ENCODE measurements at regions not wholly inside any gene's neighbourhood (a gene's known extent, or its start where the extent isn't known, plus 50 kb on each side); places are given as distances from the start of the nearest gene placed in this dataset.

DNA sequence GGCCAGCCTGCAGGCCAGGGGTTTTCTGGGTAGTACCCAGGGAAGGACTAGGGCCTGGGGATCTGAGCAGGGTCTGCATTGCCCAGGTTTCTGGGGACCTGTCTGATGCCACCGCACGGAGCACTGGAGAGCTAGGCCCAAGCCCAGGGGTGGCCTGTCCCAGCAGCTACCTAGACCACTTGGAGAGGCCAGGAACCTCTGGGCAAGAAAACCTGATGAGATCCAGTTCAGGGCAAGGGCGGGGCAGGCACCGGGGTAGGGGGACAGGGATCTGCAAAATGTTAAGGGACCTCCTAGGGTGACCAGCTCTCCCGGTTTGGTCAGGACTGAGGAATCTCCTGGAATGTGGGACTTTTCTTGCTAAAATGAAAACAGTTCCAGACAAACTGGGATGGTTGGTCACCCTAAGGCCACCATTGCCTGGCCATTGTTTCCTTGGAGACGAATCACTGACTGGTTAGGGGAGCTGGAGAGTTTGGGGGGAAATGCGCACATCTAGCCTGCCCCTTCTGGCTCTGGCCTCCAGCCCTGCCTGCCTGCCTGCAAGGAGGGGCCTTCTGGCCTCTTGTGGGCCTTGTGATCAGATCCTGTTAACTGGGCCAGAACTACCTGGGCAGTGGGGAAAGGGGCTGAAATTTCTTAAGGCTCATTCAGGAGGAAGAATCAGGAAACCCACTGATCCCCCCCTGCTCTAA, 117.4 kb upstream of the TLE3 start:
- Histone ChIP-seq H3K4me2 (ENCODE audit: extremely low read depth, insufficient read depth, low read length) (no peak overlapping the region), H4K20me1 (ENCODE audit: control insufficient read depth, extremely low read depth, insufficient read depth, low read length) (no peaks in the 10 kb centered on the region), H3K27ac (ENCODE audit: insufficient read depth, low read length) (no peak overlapping the region), H3K9ac (ENCODE audit: insufficient read depth, low read length) (no peak overlapping the region), H3K36me3 (ENCODE audit: control insufficient read depth, insufficient read depth, low read length) (no peaks in the 10 kb centered on the region), H3K27me3 (ENCODE audit: control insufficient read depth, insufficient read depth, low read length) (peaks cover 13% of the 10 kb centered on the region), H3K79me2 (ENCODE audit: control insufficient read depth, insufficient read depth, low read length) (no peaks in the 10 kb centered on the region), H2AFZ (ENCODE audit: low read length) (no peak overlapping the region), H3K4me1 (ENCODE audit: control insufficient read depth, extremely low read depth, insufficient read depth, low read length) (no peaks in the 10 kb centered on the region), H3K9me3 (ENCODE audit: control insufficient read depth, insufficient read depth, low read depth, low read length) (no peaks in the 10 kb centered on the region), H3K4me3 (replicated peaks in 1 of 4; ENCODE audit: control extremely low read depth in 1 of 4, insufficient read depth in 1 of 4, low read depth in 3 of 4, low read length in 4 of 4) (no peak overlapping the region)
- no peak for DNase-seq (ENCODE audit: low read depth in 2 of 2)
- TF ChIP-seq, protein P1, sequence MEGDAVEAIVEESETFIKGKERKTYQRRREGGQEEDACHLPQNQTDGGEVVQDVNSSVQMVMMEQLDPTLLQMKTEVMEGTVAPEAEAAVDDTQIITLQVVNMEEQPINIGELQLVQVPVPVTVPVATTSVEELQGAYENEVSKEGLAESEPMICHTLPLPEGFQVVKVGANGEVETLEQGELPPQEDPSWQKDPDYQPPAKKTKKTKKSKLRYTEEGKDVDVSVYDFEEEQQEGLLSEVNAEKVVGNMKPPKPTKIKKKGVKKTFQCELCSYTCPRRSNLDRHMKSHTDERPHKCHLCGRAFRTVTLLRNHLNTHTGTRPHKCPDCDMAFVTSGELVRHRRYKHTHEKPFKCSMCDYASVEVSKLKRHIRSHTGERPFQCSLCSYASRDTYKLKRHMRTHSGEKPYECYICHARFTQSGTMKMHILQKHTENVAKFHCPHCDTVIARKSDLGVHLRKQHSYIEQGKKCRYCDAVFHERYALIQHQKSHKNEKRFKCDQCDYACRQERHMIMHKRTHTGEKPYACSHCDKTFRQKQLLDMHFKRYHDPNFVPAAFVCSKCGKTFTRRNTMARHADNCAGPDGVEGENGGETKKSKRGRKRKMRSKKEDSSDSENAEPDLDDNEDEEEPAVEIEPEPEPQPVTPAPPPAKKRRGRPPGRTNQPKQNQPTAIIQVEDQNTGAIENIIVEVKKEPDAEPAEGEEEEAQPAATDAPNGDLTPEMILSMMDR (conservative IDR thresholded peaks at IDR 0.05 in 1 of 2, IDR thresholded peaks at IDR 0.05 in 1 of 2; ENCODE audit: low read depth in 1 of 2, low read length in 2 of 2): no peak
- no peak for TF ChIP-seq EZH2 (IDR thresholded peaks at IDR 0.05; ENCODE audit: low read length, missing control alignments)

GRCh38 chr15:70214276-70214675, 116.6 kb upstream of the TLE3 start:
- Histone ChIP-seq H4K20me1 (ENCODE audit: control insufficient read depth, extremely low read depth, insufficient read depth, low read length) (no peaks in the 10 kb centered on the region), H3K36me3 (ENCODE audit: control insufficient read depth, insufficient read depth, low read length) (no peaks in the 10 kb centered on the region), H3K79me2 (ENCODE audit: control insufficient read depth, insufficient read depth, low read length) (no peaks in the 10 kb centered on the region), H3K4me1 (ENCODE audit: control insufficient read depth, extremely low read depth, insufficient read depth, low read length) (no peaks in the 10 kb centered on the region), H3K9me3 (ENCODE audit: control insufficient read depth, insufficient read depth, low read depth, low read length) (no peaks in the 10 kb centered on the region), H3K4me3 (replicated peaks in 1 of 4; ENCODE audit: control extremely low read depth in 1 of 4, insufficient read depth in 1 of 4, low read depth in 3 of 4, low read length in 4 of 4) (no peak overlapping the region), H3K9ac (ENCODE audit: insufficient read depth, low read length) (no peak overlapping the region), H3K4me2 (ENCODE audit: extremely low read depth, insufficient read depth, low read length) (no peak overlapping the region), H3K27me3 (ENCODE audit: control insufficient read depth, insufficient read depth, low read length) (peaks cover 13% of the 10 kb centered on the region), H3K27ac (ENCODE audit: insufficient read depth, low read length) (no peak overlapping the region), H2AFZ (ENCODE audit: low read length) (no peak overlapping the region)
- TF ChIP-seq, protein P1 (conservative IDR thresholded peaks at IDR 0.05 in 1 of 2, IDR thresholded peaks at IDR 0.05 in 1 of 2; ENCODE audit: low read depth in 1 of 2, low read length in 2 of 2): no peak
- no peak for TF ChIP-seq EZH2 (IDR thresholded peaks at IDR 0.05; ENCODE audit: low read length, missing control alignments)
- no peak for DNase-seq (ENCODE audit: low read depth in 2 of 2)

DNA sequence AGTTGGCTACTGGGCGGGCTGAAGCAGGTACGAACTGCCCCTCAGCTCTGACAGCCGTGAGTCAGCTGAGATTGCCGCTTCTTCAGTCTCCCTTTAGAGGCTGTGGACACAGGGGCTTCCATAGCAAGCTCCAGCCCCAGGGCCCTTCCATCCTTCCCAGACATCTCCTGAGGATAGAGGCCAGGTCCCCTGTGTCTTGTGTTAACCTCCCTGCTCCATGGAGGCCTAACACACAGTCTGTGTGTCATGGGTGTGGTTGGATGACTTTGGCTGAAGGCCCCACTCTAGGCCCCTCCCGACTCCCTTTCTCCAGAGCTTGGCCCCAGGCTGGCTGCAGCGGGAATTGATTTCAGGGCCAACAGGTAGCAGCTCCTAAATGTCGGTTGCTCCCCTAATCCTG, 116.1 kb upstream of the TLE3 start:
- Histone ChIP-seq H4K20me1 (ENCODE audit: control insufficient read depth, extremely low read depth, insufficient read depth, low read length) (no peaks in the 10 kb centered on the region), H3K9ac (ENCODE audit: insufficient read depth, low read length) (no peak overlapping the region), H3K4me2 (ENCODE audit: extremely low read depth, insufficient read depth, low read length) (no peak overlapping the region), H3K36me3 (ENCODE audit: control insufficient read depth, insufficient read depth, low read length) (no peaks in the 10 kb centered on the region), H3K4me3 (replicated peaks in 1 of 4; ENCODE audit: control extremely low read depth in 1 of 4, insufficient read depth in 1 of 4, low read depth in 3 of 4, low read length in 4 of 4) (no peak overlapping the region), H3K4me1 (ENCODE audit: control insufficient read depth, extremely low read depth, insufficient read depth, low read length) (no peaks in the 10 kb centered on the region), H2AFZ (ENCODE audit: low read length) (no peak overlapping the region), H3K79me2 (ENCODE audit: control insufficient read depth, insufficient read depth, low read length) (no peaks in the 10 kb centered on the region), H3K27me3 (ENCODE audit: control insufficient read depth, insufficient read depth, low read length) (peaks cover 13% of the 10 kb centered on the region), H3K27ac (ENCODE audit: insufficient read depth, low read length) (no peak overlapping the region), H3K9me3 (ENCODE audit: control insufficient read depth, insufficient read depth, low read depth, low read length) (no peaks in the 10 kb centered on the region)
- DNase-seq (ENCODE audit: low read depth in 2 of 2): no peak
- TF ChIP-seq, protein P1 (conservative IDR thresholded peaks at IDR 0.05 in 1 of 2, IDR thresholded peaks at IDR 0.05 in 1 of 2; ENCODE audit: low read depth in 1 of 2, low read length in 2 of 2): no peak
- no peak for TF ChIP-seq EZH2 (IDR thresholded peaks at IDR 0.05; ENCODE audit: low read length, missing control alignments)
